Heart right ventricle (tissue), 16 donors: ENCODE measurements at regions not wholly inside any gene's neighbourhood (a gene's known extent, or its start where the extent isn't known, plus 50 kb on each side); places are given as distances from the start of the nearest gene placed in this dataset.

Source experiments
- ATAC-seq, 8 donors: fragments of 200-7000 bp; cut with Tn5 transposase; one replicate each; pipeline ENCODE4 v1.9.1; 2020; ENCODE audit warnings: mild to moderate bottlenecking in 8 of 8, moderate library complexity in 8 of 8, moderate number of reproducible peaks in 1 of 8
- DNase-seq, 2 donors: peaks; one replicate each; pipeline ENCODE4 v3.0.0-alpha.2; 2020
- H3K27ac ChIP-seq, 10 donors: fragments of 200-600 bp; sonication (generic) in 2 of 10; one replicate each; pipeline versions ENCODE4 v1.5.0 to v1.8.0; 2020 to 2022; ENCODE audit warnings: mild to moderate bottlenecking in 3 of 10
- H3K27me3 ChIP-seq, 7 donors: fragments of 200-600 bp; one replicate each; pipeline ENCODE4 v1.8.0; 2021 to 2022; ENCODE audit warnings: mild to moderate bottlenecking in 2 of 7
- H3K36me3 ChIP-seq, 9 donors: fragments of 200-600 bp; sonication (generic) in 1 of 9; one replicate each; pipeline versions ENCODE4 v1.5.0 to v1.8.0; 2020 to 2022; ENCODE audit warnings: mild to moderate bottlenecking in 2 of 9
- H3K4me1 ChIP-seq, 9 donors: fragments of 200-600 bp; sonication (generic) in 1 of 9; one replicate each; pipeline versions ENCODE4 v1.5.0 to v1.8.0; 2020 to 2022; ENCODE audit warnings: mild to moderate bottlenecking in 4 of 9
- H3K4me3 ChIP-seq, 10 donors: fragments of 200-600 bp; sonication (generic) in 2 of 10; one replicate each; pipeline versions ENCODE4 v1.5.0 to v1.8.0; 2020 to 2022; ENCODE audit warnings: mild to moderate bottlenecking in 7 of 10, moderate library complexity in 2 of 10
- H3K9me3 ChIP-seq, 11 donors: fragments of 200-600 bp in 10 of 11; sonication (generic) in 2 of 11; one replicate each; pipeline versions ENCODE4 v1.5.0 to v1.8.0; 2013 to 2022; ENCODE audit warnings: mild to moderate bottlenecking in 2 of 11, control low read depth in 1 of 11, moderate library complexity in 1 of 11
- WGBS, 2 donors: extraction: QIAGEN DNeasy Blood & Tissue Kit; methylation state at CpG; one replicate each; pipeline ENCODE4 v1.1.7; 2013; ENCODE audit warnings: inconsistent platforms in 1 of 2; 5-methylcytosine and 5-hydroxymethylcytosine counted together
- intact Hi-C, 10 donors: fragments of 100-400 bp; cut with DNase I; formaldehyde crosslinking; loops; one replicate each; pipeline versions ENCODE4 v1.11.1 to v1.14.2; 2022
- TF ChIP-seq, protein P1 (sequence below), 9 donors: fragments of 200-600 bp; sonication (generic) in 2 of 9; IDR thresholded peaks; one replicate each; pipeline versions ENCODE4 v1.5.0 to v1.8.0; 2021 to 2022; ENCODE audit warnings: antibody characterized with exemption in 9 of 9, mild to moderate bottlenecking in 5 of 9, moderate library complexity in 1 of 9
- donor health status: Arrhythmogenic right ventricular cardiomyopathy.
- donor health status: ischemic (EF 13 %, LVEDD 7.1; RV severe dilation, severe dysfunction).
- donor health status: healthy with polysubstance abuse.
- donor health status: DM: no; HTN: yes; CAD: no.
- donor health status: DM: no; HTN: no; CAD: no.
- donor health status: ischemic (EF 25% LVEDD 6.9; RV normal size, moderate dysfunction).
- donor health status: ischemic (EF 25% LVEDD 5.7; RV mildly dilated, moderate dysfunction).
- donor health status: healthy.
- donor health status: DM: yes; HTN: yes; CAD: no.
- donor health status: Ischemic cardiomyopathy.
- donor health status: ischemic (EF 35%, LVEDD 5.7; RV mildly dilated, moderate dysfunction).
- donor health status: nonischemic (EF 11% LVEDD 7.7; RV severe dilation, severe dysfunction).
- donor health status: DM: yes; HTN: yes; CAD: no.
- donor health status: PGD.
- donor health status: ischemic (EF 29% LVEDD 5.4; RV normal size, mild dysfunction).
- donor health status: nonischemic (EF 23%, LVEDD 6.1; RV moderate dilation, normal function).

DNA sequence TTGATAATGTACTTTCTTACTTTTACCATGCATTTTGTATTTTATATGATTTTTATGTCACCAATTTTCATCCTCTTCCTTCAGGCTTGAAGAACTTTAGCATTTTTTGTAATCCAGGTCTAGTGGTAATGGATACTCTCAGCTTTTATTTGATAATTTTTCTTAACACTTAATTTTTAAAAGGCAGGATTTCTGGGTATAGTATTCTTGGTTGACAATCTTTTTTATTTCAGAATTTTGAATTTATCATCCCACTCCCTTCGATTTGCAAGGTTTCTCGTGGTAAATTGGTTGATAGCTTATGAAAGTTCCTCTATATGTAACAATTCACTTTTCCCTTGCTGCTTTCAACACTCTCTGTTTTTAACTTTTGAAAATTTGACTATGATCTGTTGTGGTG is 363.7 kb downstream of the HTR7 start:
- Histone ChIP-seq H3K27ac (no peak overlapping the region), H3K9me3 (peaks cover 0 to 73% (median 39%) of the 10 kb centered on the region in 11 donors), H3K27me3 (no peaks in the 10 kb centered on the region), H3K4me3 (no peak overlapping the region), H3K4me1 (no peaks in the 10 kb centered on the region), H3K36me3 (no peaks in the 10 kb centered on the region)
- TF ChIP-seq, protein P1, sequence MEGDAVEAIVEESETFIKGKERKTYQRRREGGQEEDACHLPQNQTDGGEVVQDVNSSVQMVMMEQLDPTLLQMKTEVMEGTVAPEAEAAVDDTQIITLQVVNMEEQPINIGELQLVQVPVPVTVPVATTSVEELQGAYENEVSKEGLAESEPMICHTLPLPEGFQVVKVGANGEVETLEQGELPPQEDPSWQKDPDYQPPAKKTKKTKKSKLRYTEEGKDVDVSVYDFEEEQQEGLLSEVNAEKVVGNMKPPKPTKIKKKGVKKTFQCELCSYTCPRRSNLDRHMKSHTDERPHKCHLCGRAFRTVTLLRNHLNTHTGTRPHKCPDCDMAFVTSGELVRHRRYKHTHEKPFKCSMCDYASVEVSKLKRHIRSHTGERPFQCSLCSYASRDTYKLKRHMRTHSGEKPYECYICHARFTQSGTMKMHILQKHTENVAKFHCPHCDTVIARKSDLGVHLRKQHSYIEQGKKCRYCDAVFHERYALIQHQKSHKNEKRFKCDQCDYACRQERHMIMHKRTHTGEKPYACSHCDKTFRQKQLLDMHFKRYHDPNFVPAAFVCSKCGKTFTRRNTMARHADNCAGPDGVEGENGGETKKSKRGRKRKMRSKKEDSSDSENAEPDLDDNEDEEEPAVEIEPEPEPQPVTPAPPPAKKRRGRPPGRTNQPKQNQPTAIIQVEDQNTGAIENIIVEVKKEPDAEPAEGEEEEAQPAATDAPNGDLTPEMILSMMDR (IDR thresholded peaks at IDR 0.05), result no peak
- intact Hi-C loops, result no loop called here
- ATAC-seq (no peak), DNase-seq (no peak)
- WGBS, 2 donors, result 75 to 79% methylated on average over 2 of the region's 2 CpGs

DNA sequence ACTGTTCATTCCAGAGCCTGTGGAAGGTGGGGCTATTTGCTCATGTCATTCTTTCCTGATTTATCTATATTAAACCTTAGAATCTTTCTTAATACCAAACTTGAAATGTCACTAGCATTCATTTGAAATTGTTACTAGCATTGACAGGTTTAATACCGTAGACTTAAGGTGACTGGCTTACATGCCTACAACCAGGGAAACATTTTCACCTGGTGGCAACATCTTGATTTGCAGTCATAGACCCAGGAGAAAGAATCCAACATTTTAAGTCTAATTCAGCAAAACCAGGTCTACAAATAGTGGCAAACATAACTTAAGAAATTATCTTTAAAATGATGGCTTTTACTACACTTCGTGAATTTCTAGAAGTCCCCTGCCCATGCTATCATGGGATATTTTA is 353.7 kb downstream of the HTR7 start:
- no peaks in the 10 kb centered on the region for H3K36me3 ChIP-seq
- H3K4me3 ChIP-seq, result no peak overlapping the region
- intact Hi-C loops, result no loop called here
- peaks cover 0 to 7% (median 0%) of the 10 kb centered on the region in 11 donors for H3K9me3 ChIP-seq
- DNase-seq, result no peak
- TF ChIP-seq, protein P1 (IDR thresholded peaks at IDR 0.05), result no peak
- no peak overlapping the region for H3K27ac ChIP-seq
- 83 to 86% methylated on average over 2 of the region's 2 CpGs for WGBS, 2 donors
- H3K27me3 ChIP-seq, result no peaks in the 10 kb centered on the region
- no peak for ATAC-seq
- no peaks in the 10 kb centered on the region for H3K4me1 ChIP-seq

DNA sequence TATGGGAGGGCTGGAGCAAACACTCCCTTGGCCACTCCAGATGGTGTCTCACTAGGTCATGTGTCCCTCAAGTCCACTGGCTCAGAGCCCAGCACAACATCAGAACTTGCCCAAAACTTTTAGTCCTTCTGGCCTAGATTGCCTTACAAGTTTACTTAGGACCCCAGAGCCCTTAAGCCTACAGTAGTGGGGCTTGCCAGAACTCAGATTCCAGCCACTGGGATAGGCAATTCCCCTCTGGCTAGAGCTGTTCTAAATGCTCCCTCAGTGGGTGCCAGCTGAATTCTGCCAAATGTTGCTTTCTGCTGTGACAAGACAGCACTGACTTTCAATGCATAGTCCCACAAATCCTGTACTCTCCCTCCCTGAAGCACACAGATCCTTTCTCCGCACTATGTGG is 331.1 kb downstream of the HTR7 start:
- no peak for DNase-seq
- Histone ChIP-seq H3K4me1 (no peaks in the 10 kb centered on the region), H3K36me3 (no peaks in the 10 kb centered on the region), H3K27ac (no peak overlapping the region), H3K9me3 (peaks cover 0 to 21% (median 0%) of the 10 kb centered on the region in 11 donors), H3K27me3 (peaks cover 0 to 3% (median 0%) of the 10 kb centered on the region in 7 donors), H3K4me3 (no peak overlapping the region)
- intact Hi-C loops, result no loop called here
- WGBS, 2 donors, result 88 to 97% methylated on average over 1 of the region's 1 CpG
- ATAC-seq, result no peak
- TF ChIP-seq, protein P1 (IDR thresholded peaks at IDR 0.05), result no peak

DNA sequence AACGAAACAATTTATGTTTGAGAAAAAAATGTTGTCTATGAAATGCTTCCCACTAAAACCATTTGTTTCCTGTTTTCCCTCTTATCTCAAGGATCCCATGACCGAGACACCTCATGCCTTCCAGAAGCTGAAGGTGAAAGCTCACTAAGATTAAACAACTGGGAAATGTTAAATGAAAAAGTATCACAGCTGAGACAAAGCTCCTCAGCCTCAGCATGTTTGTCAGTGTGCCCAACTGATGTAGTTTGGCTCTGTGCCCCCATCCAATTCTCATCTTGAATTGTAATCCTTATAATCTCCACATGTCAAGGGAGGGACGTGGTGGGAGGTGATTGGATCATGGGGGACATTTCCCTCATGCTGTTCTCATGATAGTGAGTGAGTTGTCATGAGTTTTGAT is 327.3 kb downstream of the HTR7 start:
- 29 to 44% methylated on average over 3 of the region's 3 CpGs for WGBS, 2 donors
- H3K4me1 ChIP-seq, result no peaks in the 10 kb centered on the region
- no peak for DNase-seq
- no peaks in the 10 kb centered on the region for H3K9me3 ChIP-seq
- intact Hi-C loops, result no loop called here
- no peak for ATAC-seq
- TF ChIP-seq, protein P1 (IDR thresholded peaks at IDR 0.05), result no peak
- H3K4me3 ChIP-seq, result no peak overlapping the region
- H3K27me3 ChIP-seq, result peaks cover 0 to 3% (median 0%) of the 10 kb centered on the region in 7 donors
- no peaks in the 10 kb centered on the region for H3K36me3 ChIP-seq
- H3K27ac ChIP-seq, result no peak overlapping the region
